Neural progenitor cell (in vitro differentiated cells): ENCODE measurements at regions not wholly inside any gene's neighbourhood (a gene's known extent, or its start where the extent isn't known, plus 50 kb on each side); places are given as distances from the start of the nearest gene placed in this dataset.

Source experiments
- DNase-seq: peaks from one replicate; pipeline ENCODE4 v3.0.0-alpha.2; 2016; ENCODE audit warnings: low spot score
- H2AFZ ChIP-seq: fragments of 200-600 bp; sonication (generic); replicated peaks from 2 replicates; pipeline ENCODE4 v1.6.1; 2016; ENCODE audit warnings: antibody characterized with exemption
- H3F3A ChIP-seq: fragments of 200-600 bp; sonication (generic); 2 replicates; pipeline ENCODE4 v1.6.1; 2016; ENCODE audit warnings: antibody characterized with exemption, low read depth
- H3K27ac ChIP-seq: fragments of 200-600 bp; sonication (generic); 2 replicates; pipeline ENCODE4 v1.5.1; 2016; ENCODE audit warnings: mild to moderate bottlenecking
- H3K27me3 ChIP-seq: fragments of 200-600 bp; sonication (generic); 2 replicates; pipeline ENCODE4 v1.6.1; 2016; ENCODE audit warnings: mild to moderate bottlenecking, moderate library complexity
- H3K36me3 ChIP-seq: fragments of 200-600 bp; sonication (generic); 2 replicates; pipeline ENCODE4 v1.5.1; 2016
- H3K4me1 ChIP-seq: fragments of 200-600 bp; sonication (generic); 2 replicates; pipeline ENCODE4 v1.6.1; 2016; ENCODE audit warnings: mixed run types
- H3K4me2 ChIP-seq: fragments of 200-600 bp; sonication (generic); 2 replicates; pipeline ENCODE4 v1.6.1; 2016
- H3K4me3 ChIP-seq: fragments of 200-600 bp; sonication (generic); 2 replicates; pipeline ENCODE4 v1.5.1; 2016
- H3K79me2 ChIP-seq: fragments of 200-600 bp; sonication (generic); 2 replicates; pipeline ENCODE4 v1.6.1; 2016; ENCODE audit warnings: low read depth
- H3K9ac ChIP-seq: fragments of 200-600 bp; sonication (generic); 2 replicates; pipeline ENCODE4 v1.6.1; 2016
- H3K9me3 ChIP-seq: fragments of 200-600 bp; sonication (generic); 2 replicates; pipeline ENCODE4 v1.5.1; 2016; ENCODE audit warnings: low read depth
- H4K20me1 ChIP-seq: fragments of 200-600 bp; sonication (generic); 2 replicates; pipeline ENCODE4 v1.6.1; 2016; ENCODE audit warnings: low read depth
- H3K27ac Mint-ChIP-seq: 3 replicates; pipeline ENCODE4 v1.8.0; 2021; ENCODE audit warnings: mixed read lengths
- H3K27me3 Mint-ChIP-seq: 2 replicates; pipeline ENCODE4 v1.8.0; 2022; ENCODE audit warnings: low read depth, mild to moderate bottlenecking, inconsistent platforms, moderate library complexity, mixed read lengths; ENCODE audit not compliant: insufficient read depth
- H3K36me3 Mint-ChIP-seq: 3 replicates; pipeline ENCODE4 v1.8.0; 2021; ENCODE audit warnings: mixed read lengths
- H3K4me1 Mint-ChIP-seq: 3 replicates; pipeline ENCODE4 v1.8.0; 2021; ENCODE audit warnings: mixed read lengths
- H3K4me3 Mint-ChIP-seq: 3 replicates; pipeline ENCODE4 v1.8.0; 2021; ENCODE audit warnings: mild to moderate bottlenecking, moderate library complexity, mixed read lengths
- H3K9me3 Mint-ChIP-seq: 3 replicates; pipeline ENCODE4 v1.8.0; 2020; ENCODE audit warnings: mixed read lengths
- CTCF ChIP-seq: fragments of 200-600 bp; sonication (generic); IDR thresholded peaks from 2 replicates; pipeline ENCODE4 v1.5.1; 2017; ENCODE audit warnings: antibody characterized with exemption, mild to moderate bottlenecking
- EZH2 ChIP-seq: fragments of 200-600 bp; sonication (generic); IDR thresholded peaks from 2 replicates; pipeline ENCODE4 v1.6.1; 2017; ENCODE audit warnings: antibody characterized with exemption, mild to moderate bottlenecking, moderate library complexity
- EZH2phosphoT487 ChIP-seq: fragments of 200-600 bp; sonication (generic); IDR thresholded peaks from 2 replicates; pipeline ENCODE4 v1.6.1; 2017; ENCODE audit warnings: antibody characterized with exemption

- Histone ChIP-seq H3F3A (no peaks in the 10 kb centered on the region), H3K4me1 (peaks cover 2% of the 10 kb centered on the region), H3K36me3 (no peaks in the 10 kb centered on the region), H3K4me3 (no peak overlapping the region), H2AFZ (no peak overlapping the region), H3K9ac (no peak overlapping the region), H4K20me1 (no peaks in the 10 kb centered on the region), H3K79me2 (no peaks in the 10 kb centered on the region), H3K9me3 (no peaks in the 10 kb centered on the region), H3K4me2 (no peak overlapping the region), H3K27me3 (no peaks in the 10 kb centered on the region), H3K27ac (no peak overlapping the region)
- Mint-ChIP-seq H3K27me3 (peaks cover 2% of the 10 kb centered on the region), H3K4me3 (no peak overlapping the region), H3K4me1 (peaks cover 11% of the 10 kb centered on the region), H3K27ac (no peak overlapping the region), H3K36me3 (no peaks in the 10 kb centered on the region), H3K9me3 (no peaks in the 10 kb centered on the region)
- DNase-seq, result no peak
- TF ChIP-seq CTCF, result no peak
- no peak for TF ChIP-seq EZH2phosphoT487
Measured at GRCh38 chr3:65029130-65029529, 341.3 kb upstream of the ADAMTS9 start.

- Mint-ChIP-seq H3K4me1 (peaks cover 11% of the 10 kb centered on the region), H3K27me3 (peaks cover 2% of the 10 kb centered on the region), H3K4me3 (no peak overlapping the region), H3K27ac (no peak overlapping the region), H3K9me3 (no peaks in the 10 kb centered on the region), H3K36me3 (no peaks in the 10 kb centered on the region)
- no peak for DNase-seq
- H2AFZ ChIP-seq, result no peak overlapping the region
- no peak overlapping the region for H3K4me2 ChIP-seq
- no peaks in the 10 kb centered on the region for H4K20me1 ChIP-seq
- H3K27ac ChIP-seq, result no peak overlapping the region
- no peaks in the 10 kb centered on the region for H3F3A ChIP-seq
- H3K9ac ChIP-seq, result no peak overlapping the region
- no peaks in the 10 kb centered on the region for H3K9me3 ChIP-seq
- H3K36me3 ChIP-seq, result no peaks in the 10 kb centered on the region
- H3K4me1 ChIP-seq, result peaks cover 2% of the 10 kb centered on the region
- no peaks in the 10 kb centered on the region for H3K79me2 ChIP-seq
- TF ChIP-seq EZH2 (no peak), EZH2phosphoT487 (no peak), CTCF (no peak)
- no peak overlapping the region for H3K4me3 ChIP-seq
- no peaks in the 10 kb centered on the region for H3K27me3 ChIP-seq
Measured at GRCh38 chr3:65028024-65028423, 340.2 kb upstream of the ADAMTS9 start.

GRCh38 chr3:65027335-65027734 is 339.5 kb upstream of the ADAMTS9 start:
- H3K27ac ChIP-seq, result no peak overlapping the region

More at GRCh38 chr3:65027335-65027734, 339.5 kb upstream of the ADAMTS9 start:
- Mint-ChIP-seq H3K36me3 (no peaks in the 10 kb centered on the region), H3K4me3 (no peak overlapping the region), H3K4me1 (peaks cover 11% of the 10 kb centered on the region), H3K27ac (peak overlapping the region; percentile 88), H3K9me3 (no peaks in the 10 kb centered on the region), H3K27me3 (peaks cover 5% of the 10 kb centered on the region)
- Histone ChIP-seq H3K9ac (no peak overlapping the region), H3K27me3 (no peaks in the 10 kb centered on the region), H3K79me2 (no peaks in the 10 kb centered on the region), H3K4me1 (peaks cover 2% of the 10 kb centered on the region), H3K9me3 (no peaks in the 10 kb centered on the region), H4K20me1 (no peaks in the 10 kb centered on the region), H3K4me3 (no peak overlapping the region), H3K36me3 (no peaks in the 10 kb centered on the region), H2AFZ (no peak overlapping the region), H3F3A (no peaks in the 10 kb centered on the region), H3K4me2 (no peak overlapping the region)
- DNase-seq, result no peak
- no peak for TF ChIP-seq EZH2
- no peak for TF ChIP-seq CTCF
- TF ChIP-seq EZH2phosphoT487, result no peak
